GM23338 (cell line): ENCODE measurements at regions not wholly inside any gene's neighbourhood (a gene's known extent, or its start where the extent isn't known, plus 50 kb on each side); places are given as distances from the start of the nearest gene placed in this dataset.

Source experiments
- CREB1 ChIP-seq: fragments of 250-450 bp; sonication (Bioruptor Pico); IDR thresholded peaks from 2 replicates; pipeline ENCODE4 v1.5.0; 2020; ENCODE audit warnings: low read depth, mild to moderate bottlenecking, moderate library complexity
- EZH2 ChIP-seq: fragments of 200-600 bp; sonication (generic); IDR thresholded peaks from one replicate; pipeline ENCODE4 v1.8.0; 2017; ENCODE audit warnings: antibody characterized with exemption, mild to moderate bottlenecking, low read depth; ENCODE audit not compliant: unreplicated experiment
- EZH2phosphoT487 ChIP-seq: fragments of 200-600 bp; sonication (generic); IDR thresholded peaks from one replicate; pipeline ENCODE4 v1.8.1; 2018; ENCODE audit warnings: antibody characterized with exemption; ENCODE audit not compliant: unreplicated experiment
- JUNB ChIP-seq: IDR thresholded peaks from one replicate; pipeline ENCODE4 v1.6.1; 2016; ENCODE audit warnings: antibody characterized with exemption; ENCODE audit not compliant: unreplicated experiment
- NANOG ChIP-seq: IDR thresholded peaks from 2 replicates; pipeline ENCODE4 v1.6.1; 2016; ENCODE audit warnings: antibody characterized with exemption, borderline replicate concordance
- POLR2AphosphoS5 ChIP-seq: IDR thresholded peaks from 2 replicates; pipeline ENCODE4 v1.6.1; 2016; ENCODE audit warnings: antibody characterized with exemption, low read depth
- STAT1 ChIP-seq: IDR thresholded peaks from one replicate; pipeline ENCODE4 v1.6.1; 2016; ENCODE audit warnings: antibody characterized with exemption; ENCODE audit not compliant: unreplicated experiment
- ZNF114 ChIP-seq: fragments of 250-450 bp; sonication (Bioruptor Pico); IDR thresholded peaks from 2 replicates; pipeline ENCODE4 v1.5.0; 2020; ENCODE audit warnings: mild to moderate bottlenecking, moderate library complexity
- ZNF331 ChIP-seq: fragments of 250-450 bp; sonication (Bioruptor Pico); IDR thresholded peaks from 2 replicates; pipeline ENCODE4 v1.5.0; 2020; ENCODE audit warnings: low read depth, mild to moderate bottlenecking, moderate library complexity
- TF ChIP-seq, protein P1 (sequence below), 2 experiments: fragments of 200-600 bp in 1 of 2; sonication (generic) in 1 of 2; conservative IDR thresholded peaks; 2 replicates each; pipeline versions ENCODE4 v1.5.1 to v1.6.1; 2016 to 2017; ENCODE audit warnings: antibody characterized with exemption in 2 of 2, low read depth in 2 of 2, mild to moderate bottlenecking in 2 of 2, moderate library complexity in 1 of 2
- TF ChIP-seq, protein P2 (sequence below): IDR thresholded peaks from one replicate; pipeline ENCODE4 v1.6.1; 2018; ENCODE audit warnings: antibody characterized with exemption; ENCODE audit not compliant: unreplicated experiment
- TF ChIP-seq, protein P3 (sequence below): IDR thresholded peaks from 2 replicates; pipeline ENCODE4 v1.6.1; 2016; ENCODE audit warnings: antibody characterized with exemption
- TF ChIP-seq, protein P4 (sequence below): fragments of 250-450 bp; sonication (Bioruptor Pico); IDR thresholded peaks from 2 replicates; pipeline ENCODE4 v1.5.0; 2020; ENCODE audit warnings: mild to moderate bottlenecking, moderate library complexity

DNA sequence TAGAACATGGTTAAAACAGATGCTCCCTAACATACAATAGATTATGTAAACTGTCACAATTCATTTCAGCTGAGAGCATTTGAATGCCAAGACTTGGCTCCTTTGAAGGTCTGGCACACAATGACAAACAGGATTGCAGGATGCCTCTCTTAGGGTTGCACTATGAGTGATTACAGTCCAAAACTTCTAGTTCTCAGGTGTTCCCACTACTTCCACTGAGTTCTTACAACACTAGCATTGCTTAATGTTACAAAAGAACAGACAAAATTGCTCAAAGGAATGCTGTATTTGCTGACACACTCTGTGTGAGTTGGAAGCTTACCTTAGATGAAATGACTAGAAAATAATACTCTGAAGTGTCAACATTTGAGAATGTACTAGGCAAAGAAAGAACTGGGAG, 2413.8 kb upstream of the RAG2 start:
- TF ChIP-seq EZH2, result no peak
- TF ChIP-seq, protein P1, sequence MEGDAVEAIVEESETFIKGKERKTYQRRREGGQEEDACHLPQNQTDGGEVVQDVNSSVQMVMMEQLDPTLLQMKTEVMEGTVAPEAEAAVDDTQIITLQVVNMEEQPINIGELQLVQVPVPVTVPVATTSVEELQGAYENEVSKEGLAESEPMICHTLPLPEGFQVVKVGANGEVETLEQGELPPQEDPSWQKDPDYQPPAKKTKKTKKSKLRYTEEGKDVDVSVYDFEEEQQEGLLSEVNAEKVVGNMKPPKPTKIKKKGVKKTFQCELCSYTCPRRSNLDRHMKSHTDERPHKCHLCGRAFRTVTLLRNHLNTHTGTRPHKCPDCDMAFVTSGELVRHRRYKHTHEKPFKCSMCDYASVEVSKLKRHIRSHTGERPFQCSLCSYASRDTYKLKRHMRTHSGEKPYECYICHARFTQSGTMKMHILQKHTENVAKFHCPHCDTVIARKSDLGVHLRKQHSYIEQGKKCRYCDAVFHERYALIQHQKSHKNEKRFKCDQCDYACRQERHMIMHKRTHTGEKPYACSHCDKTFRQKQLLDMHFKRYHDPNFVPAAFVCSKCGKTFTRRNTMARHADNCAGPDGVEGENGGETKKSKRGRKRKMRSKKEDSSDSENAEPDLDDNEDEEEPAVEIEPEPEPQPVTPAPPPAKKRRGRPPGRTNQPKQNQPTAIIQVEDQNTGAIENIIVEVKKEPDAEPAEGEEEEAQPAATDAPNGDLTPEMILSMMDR (conservative IDR thresholded peaks at IDR 0.05; ENCODE audit: low read depth in 2 of 2), result no peak
- no peak for TF ChIP-seq POLR2AphosphoS5
- TF ChIP-seq, protein P2, sequence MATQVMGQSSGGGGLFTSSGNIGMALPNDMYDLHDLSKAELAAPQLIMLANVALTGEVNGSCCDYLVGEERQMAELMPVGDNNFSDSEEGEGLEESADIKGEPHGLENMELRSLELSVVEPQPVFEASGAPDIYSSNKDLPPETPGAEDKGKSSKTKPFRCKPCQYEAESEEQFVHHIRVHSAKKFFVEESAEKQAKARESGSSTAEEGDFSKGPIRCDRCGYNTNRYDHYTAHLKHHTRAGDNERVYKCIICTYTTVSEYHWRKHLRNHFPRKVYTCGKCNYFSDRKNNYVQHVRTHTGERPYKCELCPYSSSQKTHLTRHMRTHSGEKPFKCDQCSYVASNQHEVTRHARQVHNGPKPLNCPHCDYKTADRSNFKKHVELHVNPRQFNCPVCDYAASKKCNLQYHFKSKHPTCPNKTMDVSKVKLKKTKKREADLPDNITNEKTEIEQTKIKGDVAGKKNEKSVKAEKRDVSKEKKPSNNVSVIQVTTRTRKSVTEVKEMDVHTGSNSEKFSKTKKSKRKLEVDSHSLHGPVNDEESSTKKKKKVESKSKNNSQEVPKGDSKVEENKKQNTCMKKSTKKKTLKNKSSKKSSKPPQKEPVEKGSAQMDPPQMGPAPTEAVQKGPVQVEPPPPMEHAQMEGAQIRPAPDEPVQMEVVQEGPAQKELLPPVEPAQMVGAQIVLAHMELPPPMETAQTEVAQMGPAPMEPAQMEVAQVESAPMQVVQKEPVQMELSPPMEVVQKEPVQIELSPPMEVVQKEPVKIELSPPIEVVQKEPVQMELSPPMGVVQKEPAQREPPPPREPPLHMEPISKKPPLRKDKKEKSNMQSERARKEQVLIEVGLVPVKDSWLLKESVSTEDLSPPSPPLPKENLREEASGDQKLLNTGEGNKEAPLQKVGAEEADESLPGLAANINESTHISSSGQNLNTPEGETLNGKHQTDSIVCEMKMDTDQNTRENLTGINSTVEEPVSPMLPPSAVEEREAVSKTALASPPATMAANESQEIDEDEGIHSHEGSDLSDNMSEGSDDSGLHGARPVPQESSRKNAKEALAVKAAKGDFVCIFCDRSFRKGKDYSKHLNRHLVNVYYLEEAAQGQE, result no peak
- no peak for TF ChIP-seq NANOG
- no peak for TF ChIP-seq CREB1 (CRISPR knock-in tag)
- TF ChIP-seq ZNF331 (CRISPR knock-in tag), result no peak
- no peak for TF ChIP-seq JUNB
- TF ChIP-seq EZH2phosphoT487, result no peak
- TF ChIP-seq, protein P3, sequence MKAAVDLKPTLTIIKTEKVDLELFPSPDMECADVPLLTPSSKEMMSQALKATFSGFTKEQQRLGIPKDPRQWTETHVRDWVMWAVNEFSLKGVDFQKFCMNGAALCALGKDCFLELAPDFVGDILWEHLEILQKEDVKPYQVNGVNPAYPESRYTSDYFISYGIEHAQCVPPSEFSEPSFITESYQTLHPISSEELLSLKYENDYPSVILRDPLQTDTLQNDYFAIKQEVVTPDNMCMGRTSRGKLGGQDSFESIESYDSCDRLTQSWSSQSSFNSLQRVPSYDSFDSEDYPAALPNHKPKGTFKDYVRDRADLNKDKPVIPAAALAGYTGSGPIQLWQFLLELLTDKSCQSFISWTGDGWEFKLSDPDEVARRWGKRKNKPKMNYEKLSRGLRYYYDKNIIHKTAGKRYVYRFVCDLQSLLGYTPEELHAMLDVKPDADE, result no peak
- TF ChIP-seq STAT1, result no peak
- no peak for TF ChIP-seq ZNF114 (CRISPR knock-in tag)
- TF ChIP-seq, protein P4, sequence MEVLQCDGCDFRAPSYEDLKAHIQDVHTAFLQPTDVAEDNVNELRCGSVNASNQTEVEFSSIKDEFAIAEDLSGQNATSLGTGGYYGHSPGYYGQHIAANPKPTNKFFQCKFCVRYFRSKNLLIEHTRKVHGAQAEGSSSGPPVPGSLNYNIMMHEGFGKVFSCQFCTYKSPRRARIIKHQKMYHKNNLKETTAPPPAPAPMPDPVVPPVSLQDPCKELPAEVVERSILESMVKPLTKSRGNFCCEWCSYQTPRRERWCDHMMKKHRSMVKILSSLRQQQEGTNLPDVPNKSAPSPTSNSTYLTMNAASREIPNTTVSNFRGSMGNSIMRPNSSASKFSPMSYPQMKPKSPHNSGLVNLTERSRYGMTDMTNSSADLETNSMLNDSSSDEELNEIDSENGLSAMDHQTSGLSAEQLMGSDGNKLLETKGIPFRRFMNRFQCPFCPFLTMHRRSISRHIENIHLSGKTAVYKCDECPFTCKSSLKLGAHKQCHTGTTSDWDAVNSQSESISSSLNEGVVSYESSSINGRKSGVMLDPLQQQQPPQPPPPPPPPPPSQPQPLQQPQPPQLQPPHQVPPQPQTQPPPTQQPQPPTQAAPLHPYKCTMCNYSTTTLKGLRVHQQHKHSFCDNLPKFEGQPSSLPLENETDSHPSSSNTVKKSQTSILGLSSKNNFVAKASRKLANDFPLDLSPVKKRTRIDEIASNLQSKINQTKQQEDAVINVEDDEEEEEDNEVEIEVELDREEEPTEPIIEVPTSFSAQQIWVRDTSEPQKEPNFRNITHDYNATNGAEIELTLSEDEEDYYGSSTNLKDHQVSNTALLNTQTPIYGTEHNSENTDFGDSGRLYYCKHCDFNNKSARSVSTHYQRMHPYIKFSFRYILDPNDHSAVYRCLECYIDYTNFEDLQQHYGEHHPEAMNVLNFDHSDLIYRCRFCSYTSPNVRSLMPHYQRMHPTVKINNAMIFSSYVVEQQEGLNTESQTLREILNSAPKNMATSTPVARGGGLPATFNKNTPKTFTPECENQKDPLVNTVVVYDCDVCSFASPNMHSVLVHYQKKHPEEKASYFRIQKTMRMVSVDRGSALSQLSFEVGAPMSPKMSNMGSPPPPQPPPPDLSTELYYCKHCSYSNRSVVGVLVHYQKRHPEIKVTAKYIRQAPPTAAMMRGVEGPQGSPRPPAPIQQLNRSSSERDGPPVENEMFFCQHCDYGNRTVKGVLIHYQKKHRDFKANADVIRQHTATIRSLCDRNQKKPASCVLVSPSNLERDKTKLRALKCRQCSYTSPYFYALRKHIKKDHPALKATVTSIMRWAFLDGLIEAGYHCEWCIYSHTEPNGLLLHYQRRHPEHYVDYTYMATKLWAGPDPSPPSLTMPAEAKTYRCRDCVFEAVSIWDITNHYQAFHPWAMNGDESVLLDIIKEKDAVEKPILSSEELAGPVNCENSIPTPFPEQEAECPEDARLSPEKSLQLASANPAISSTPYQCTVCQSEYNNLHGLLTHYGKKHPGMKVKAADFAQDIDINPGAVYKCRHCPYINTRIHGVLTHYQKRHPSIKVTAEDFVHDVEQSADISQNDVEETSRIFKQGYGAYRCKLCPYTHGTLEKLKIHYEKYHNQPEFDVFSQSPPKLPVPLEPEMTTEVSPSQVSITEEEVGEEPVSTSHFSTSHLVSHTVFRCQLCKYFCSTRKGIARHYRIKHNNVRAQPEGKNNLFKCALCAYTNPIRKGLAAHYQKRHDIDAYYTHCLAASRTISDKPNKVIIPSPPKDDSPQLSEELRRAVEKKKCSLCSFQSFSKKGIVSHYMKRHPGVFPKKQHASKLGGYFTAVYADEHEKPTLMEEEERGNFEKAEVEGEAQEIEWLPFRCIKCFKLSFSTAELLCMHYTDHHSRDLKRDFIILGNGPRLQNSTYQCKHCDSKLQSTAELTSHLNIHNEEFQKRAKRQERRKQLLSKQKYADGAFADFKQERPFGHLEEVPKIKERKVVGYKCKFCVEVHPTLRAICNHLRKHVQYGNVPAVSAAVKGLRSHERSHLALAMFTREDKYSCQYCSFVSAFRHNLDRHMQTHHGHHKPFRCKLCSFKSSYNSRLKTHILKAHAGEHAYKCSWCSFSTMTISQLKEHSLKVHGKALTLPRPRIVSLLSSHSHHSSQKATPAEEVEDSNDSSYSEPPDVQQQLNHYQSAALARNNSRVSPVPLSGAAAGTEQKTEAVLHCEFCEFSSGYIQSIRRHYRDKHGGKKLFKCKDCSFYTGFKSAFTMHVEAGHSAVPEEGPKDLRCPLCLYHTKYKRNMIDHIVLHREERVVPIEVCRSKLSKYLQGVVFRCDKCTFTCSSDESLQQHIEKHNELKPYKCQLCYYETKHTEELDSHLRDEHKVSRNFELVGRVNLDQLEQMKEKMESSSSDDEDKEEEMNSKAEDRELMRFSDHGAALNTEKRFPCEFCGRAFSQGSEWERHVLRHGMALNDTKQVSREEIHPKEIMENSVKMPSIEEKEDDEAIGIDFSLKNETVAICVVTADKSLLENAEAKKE (CRISPR knock-in tag), result no peak
